NCI-H2107 treated with DMSO at 0.1 percent for 48 hours (cell line): ENCODE measurements at regions not wholly inside any gene's neighbourhood (a gene's known extent, or its start where the extent isn't known, plus 50 kb on each side); places are given as distances from the start of the nearest gene placed in this dataset.

Experiments
- DNase-seq: peaks from one replicate; lab custom pipeline; 2025; ENCODE audit not compliant: unreplicated experiment; lab: John Stamatoyannopoulos, UW

DNA sequence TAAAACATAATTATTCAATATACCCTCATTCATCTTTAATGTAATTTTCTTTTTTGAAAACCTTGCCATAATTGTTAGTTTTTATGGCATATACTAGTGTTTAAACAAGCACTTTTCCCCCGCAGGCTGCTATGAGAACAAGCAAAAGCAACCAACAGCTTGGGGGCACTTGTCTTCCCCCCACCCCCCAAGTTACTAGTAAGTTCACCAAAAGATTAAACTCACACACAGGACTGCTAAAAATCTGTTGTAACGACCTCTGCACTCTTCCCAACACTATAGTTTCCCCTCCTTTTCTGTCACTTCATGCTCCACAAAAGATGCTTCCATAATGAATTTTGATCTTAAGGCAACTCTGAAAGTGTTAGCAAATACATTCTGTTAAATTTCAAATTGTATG is 474.9 kb upstream of the SOX5 start:
- no peak for DNase-seq

DNA sequence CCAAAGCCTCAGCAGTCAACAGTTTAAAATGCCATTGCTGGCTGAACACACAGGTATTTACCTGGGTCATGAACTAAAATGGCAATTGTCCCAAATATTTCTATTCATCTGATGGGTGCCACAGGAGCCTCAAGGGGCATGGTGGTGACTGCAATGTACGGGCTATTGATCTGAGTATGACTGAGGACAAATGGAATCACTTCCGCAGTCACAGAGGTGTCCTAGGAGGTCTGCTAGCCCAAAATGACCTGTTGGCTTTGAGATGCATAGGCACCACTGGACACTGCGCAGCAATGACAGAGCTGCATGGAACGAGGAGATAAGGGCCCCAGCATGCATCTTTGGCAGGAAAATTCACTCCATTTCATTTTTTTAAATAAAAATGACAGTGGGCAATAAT is 474.1 kb upstream of the SOX5 start:
- DNase-seq, result no peak

DNA sequence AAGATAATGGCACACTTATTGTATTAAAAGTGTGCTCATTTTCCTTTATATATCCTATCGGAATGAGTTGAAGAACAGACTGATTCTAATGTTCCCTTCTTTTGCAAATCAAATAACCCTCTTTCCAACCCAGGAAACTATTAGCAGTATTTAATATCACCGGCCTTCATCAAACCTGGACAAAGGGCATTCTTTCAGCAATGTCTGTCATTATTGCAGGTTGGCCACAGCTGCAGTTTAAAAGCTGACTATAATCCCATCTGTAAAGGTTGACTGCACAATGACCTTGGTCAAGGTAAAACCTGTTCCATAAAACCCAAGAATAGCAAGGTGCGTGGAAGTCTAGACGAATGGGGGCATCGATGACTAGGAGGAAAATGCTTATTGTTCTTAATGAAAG is 472.3 kb upstream of the SOX5 start:
- DNase-seq, result no peak

DNA sequence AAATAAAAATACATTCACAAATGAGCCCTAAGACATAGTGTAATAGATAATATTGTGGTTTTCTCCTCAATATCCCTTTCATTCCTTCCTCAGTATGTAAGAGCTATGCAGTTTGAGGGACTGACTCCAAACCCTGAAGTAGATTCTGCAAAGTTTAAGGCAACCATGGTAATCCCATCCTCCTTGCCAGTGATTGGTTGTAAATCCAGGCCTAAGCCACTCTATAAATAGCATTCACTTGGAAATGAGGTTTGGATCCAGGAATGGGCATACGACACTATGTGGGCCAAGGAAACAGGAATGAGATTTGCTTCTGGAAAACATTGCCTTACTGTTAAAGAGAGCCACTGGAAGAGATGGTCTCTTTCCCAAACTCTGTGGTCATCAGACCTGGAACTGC is 468.7 kb upstream of the SOX5 start:
- no peak for DNase-seq

DNA sequence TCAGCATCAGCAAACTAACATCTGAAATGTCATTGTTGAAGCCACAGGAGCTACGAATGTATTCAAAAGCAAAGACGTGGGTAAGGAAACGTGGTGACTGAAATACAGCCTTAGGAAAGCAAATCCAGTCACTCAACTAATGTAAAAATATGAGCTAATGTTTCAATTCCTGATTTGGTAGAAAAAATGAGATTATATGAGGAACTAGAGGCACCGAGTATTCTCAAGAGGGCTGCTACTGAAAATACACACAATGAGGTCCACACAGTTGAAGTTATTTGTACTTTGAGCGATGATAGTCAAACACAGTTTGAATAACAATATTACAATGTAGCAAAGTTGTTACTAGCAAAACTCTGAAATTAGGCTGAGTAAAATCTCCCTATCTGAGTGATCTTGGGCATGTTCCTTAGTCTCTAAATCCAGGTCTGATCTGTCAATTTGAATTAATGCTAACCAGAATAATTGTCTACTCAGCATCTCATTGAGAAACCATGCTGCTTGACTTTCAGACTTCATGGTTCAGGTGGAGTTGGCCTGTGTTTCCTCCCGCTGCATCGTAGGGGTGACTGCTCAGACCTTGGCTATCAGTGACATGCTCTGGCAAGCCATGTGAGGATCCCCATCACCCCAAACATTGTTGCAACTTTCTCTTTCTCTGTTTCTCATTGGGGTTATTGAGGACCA is 467.1 kb upstream of the SOX5 start:
- no peak for DNase-seq

DNA sequence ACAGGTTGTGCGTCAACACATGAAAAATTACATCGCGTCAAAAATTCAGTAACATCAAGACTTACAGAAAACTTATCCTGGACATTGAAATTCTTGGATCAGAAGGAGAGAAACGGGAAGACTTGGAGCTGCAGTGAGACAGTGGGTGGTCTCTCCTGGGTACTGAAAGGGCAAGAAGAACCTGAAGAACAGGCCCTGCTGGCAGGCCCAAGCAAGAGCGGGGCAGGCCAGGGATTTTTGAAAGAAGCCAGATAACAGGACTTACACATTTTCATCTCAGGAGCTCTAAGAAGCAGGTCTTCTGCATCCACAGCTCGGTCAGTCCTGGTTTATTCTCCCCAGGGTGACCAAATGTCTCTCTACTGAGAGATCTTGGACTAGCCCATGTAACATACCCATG is 466.5 kb upstream of the SOX5 start:
- no peak for DNase-seq

DNA sequence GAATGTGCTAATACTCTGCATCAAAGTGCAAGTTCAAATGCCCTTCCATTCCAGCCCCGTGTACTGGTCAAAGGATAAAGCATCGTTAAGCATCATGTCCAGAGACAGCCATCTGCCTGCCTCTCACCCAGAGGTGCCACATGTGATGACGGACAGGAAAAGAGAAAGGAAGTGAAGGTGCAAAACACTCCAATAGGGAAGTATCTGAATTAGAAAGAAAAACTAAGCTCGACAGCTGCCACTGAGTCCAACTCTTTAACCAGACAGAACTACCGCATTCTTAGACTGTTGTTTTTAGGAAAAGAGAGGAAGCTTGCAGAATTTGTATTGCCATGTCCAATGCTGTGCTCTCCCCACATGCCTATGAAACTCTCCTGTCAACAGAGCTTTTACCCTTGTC is 465.0 kb upstream of the SOX5 start:
- no peak for DNase-seq

DNA sequence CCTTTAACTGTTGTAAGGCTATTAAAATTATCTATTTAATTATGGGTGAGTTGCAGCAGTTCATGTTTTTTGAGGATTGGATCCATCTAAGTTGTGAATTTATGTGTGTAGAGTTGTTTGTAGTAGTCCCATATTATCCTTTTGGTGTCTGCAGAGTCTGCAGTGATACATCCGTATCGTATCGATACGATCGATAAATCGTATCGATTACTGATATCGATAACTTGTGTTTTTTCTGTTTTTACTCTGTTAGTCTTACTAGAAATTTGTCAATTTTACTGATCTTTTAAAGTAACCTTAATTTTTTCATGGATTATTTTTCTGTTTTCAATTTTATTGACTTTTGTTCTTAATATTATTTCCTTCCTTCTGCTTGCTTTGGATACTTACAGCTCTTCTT is 462.5 kb upstream of the SOX5 start:
- DNase-seq, result no peak

DNA sequence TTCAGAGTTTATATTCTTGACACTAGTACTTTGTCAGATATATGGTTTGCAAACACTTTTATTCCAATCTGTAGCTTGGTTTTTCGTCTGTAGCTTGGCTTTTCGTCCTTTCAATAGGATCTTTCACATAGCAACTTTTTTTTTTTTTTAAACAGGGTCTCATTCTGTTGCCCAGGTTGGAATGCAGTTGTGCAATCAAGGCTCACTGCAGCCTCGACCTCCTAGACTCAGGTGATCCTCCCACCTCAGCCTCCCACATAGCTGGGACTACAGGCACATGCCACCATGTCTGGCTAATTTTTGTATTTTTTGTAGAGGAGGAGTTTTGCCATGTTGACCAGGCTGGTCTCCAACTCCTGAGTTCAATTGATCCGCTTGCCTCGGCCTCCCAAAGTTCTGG is 460.4 kb upstream of the SOX5 start:
- DNase-seq, result no peak

DNA sequence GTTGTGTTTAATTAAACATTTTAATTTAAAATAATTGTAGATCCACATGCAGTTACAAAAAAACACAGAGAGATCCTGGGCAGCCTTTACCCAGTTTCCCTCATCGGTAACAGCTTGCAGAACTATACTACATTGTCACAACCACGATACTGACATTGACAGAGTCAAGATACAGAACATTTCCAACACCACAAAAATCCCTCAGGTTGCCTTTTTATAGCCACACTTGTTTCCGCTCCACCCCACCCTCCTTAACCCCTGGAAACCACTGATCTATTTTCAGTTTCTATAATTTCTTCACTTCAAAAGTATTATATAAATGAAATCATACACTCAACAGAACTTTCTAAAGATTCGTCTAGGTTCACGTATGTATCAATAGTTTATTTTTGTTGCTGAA is 458.8 kb upstream of the SOX5 start:
- no peak for DNase-seq

DNA sequence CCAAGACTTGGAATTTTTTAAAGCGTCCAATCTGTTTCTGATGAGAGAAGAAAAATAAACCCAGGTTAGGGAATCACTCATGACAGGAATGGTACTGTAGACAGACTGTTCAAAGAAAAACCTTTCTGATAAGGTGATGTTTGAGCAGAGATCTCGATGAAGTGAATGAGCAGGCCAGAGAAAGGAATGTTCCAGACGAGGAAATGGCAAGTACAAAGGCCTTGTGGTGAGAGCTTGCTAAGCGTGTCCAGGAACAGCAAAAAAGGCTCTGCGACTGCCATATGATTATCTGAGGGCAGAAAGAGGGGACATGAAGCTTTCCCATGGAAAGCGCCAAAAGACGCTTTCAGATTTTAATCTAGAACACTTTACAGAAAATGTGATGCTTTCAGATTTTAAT is 458.4 kb upstream of the SOX5 start:
- DNase-seq, result no peak

DNA sequence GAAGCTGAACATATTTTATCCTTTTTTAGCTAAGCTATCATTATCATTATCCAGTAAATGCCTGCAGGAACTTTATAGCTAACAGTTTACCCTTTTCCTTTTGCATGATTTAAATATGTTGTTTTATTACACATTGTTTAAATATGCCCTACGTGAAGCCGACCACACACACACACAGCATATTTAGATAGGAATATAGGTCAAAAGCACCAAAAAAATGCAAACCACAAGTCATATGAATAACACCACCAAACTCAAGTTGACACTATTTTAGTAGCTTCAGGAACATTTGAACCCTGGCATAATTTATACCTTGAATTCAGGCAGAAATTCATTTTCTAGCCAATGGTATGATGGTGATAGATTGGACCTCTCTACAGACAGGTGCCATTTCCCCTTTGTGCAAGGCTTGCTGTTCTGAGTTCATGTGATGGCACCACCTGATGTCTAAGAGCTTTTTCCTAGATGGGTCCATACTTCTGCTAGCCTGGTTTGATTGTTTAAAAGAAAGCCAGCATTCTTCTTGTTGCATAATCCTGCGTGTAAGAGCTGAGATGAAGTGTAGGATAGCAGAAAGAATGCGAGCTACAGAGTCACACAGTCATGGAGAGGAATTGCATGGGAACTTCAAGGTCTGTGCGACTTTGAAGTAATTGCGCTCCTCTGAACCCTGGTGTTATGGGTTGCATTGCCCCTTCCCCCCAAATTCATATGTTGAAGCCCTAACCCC is 454.8 kb upstream of the SOX5 start:
- peak; percentile 8 for DNase-seq

DNA sequence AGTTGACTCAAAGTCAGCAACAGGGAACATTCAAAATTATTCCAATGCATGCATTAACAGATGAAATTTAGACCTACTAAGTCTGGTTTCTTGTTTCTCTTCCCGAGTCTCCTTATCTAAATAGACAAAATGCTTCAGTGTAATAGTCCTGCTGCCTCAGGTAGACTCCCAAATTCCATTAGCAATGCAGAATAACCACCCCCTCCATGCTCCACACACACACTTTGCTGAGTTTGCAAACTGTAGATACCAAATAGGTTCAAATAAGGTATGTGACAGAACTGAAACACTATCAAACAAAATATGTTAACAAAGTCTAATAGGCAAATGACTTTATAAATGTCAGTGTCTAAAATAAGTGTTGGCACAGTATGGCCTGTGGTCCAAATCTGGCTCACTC is 451.1 kb upstream of the SOX5 start:
- no peak for DNase-seq

DNA sequence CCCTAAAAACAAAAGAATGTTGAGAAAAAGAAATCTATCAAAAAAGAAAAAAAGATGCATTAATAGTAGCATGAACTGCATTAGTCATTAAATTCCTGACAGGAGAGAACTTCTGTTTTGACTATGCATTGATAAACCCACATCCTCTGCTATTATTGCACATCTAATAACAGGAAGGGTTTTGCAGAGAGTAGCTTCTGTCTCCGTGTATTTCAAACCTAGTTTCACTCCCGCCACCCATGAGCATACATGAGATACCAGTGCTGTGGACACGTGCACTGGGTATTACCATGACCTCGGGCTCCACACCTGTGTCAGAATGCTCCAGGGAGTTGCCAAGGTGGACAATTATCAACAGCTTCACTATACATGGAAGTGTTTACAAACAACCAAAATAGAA is 449.1 kb upstream of the SOX5 start:
- no peak for DNase-seq

DNA sequence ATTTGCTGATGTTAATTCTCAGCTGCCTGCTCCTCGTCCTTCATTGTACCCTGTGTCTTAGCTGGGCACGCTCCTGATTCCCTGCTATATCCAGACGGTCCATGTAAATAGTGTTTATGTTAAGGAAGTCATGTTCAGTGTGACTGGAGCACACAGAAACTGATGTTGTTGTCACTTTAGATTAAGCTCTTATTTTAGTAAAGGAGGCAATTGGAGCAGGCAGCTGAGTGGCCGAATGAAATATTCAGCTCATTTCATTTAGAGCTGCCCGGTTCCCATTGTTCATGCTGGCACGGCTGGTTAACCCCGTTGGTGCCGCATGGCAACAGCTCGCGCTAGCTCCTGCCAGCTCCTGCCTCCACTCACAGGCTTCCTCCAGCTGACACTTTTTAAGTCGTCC is 446.8 kb upstream of the SOX5 start:
- DNase-seq, result peak; percentile 63

DNA sequence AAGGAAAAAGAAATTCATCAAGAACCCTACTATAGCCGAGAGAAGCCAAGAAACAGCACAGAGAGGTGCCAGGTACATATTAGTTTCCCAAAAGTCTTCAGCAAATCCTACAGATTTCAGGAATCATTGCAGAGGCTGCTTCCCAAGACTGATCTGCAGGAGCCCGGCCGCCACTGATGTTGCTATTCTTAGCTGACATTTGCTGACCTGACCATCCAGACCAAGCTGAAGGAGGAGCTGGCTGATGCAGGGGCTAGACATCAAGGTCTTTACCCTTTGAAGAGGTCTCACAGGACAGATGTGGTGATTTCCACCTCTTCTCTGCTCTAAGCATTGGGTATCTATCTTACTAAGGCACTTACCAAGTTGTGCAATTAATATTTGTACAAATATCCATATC is 444.8 kb upstream of the SOX5 start:
- no peak for DNase-seq

DNA sequence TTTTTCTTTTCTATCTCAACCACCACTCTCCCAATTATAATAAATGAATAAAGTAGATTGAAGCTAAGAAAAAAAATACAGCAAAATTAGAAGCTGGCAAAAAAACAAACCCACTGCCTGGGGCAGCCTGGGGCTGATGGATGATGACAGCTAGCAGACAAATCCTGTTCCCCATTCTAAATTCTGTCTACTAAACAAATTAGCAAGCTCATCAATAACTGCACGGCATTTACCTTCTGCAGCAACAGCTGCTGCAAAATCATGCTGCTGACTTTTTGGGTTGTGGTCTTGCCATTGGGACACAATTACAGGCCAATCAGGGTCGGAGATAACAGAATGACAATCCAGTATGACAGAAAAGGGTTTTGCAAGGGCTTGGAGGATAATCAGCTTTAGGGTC is 443.6 kb upstream of the SOX5 start:
- no peak for DNase-seq

DNA sequence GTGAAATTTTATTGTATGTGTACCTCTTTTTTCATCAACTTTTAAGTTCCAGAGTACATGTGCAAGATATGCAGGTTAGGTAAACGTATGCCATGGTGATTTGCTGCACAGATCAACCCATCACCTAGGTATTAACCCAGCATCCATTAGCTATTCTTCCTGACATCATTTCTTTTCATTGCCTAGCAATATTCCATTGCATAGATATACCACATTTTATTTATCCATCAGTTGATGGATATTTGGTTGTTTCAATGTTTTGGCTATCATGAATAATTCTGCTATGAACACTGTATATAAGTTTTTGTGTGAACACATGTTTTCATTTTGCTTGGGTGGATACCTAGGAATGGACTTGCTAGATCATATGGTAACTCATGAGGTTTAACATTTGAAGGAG is 439.9 kb upstream of the SOX5 start:
- no peak for DNase-seq

DNA sequence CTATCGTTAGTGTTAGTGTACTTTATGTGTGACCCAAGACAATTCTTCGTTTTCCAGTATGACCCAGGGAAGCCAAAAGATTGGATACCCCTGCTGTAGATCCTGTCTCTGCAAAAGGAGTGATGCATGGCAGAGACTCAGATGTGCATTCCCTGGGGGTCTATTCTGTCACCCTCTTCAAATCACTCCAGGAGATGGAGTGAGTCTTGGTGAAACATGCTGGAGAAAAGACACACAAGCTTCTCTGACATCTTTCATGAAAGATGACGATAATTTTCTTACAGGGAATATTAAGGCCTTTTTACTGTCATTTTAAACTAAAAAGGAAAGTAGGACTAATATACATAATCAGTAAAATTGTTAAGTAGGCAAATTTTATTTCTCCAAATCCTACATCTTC is 437.9 kb upstream of the SOX5 start:
- DNase-seq, result no peak

DNA sequence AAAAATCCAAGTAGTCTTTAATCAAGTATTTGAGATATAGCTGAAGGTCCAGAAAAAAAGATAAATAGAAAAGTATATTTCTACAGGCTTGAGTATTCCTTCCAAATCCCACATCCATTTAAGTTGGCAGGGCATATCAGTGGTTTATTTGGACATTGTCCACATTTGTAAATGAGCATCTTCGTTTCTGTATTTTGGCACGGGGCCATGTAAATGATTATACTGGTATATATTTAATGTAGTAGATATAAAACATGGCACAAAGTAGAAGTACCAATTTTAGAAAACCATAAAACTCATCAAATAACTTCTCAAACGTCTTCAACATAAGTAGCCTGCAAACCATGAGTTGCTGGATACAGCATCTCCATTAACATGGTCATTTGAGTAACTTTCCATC is 437.4 kb upstream of the SOX5 start:
- DNase-seq, result no peak

DNA sequence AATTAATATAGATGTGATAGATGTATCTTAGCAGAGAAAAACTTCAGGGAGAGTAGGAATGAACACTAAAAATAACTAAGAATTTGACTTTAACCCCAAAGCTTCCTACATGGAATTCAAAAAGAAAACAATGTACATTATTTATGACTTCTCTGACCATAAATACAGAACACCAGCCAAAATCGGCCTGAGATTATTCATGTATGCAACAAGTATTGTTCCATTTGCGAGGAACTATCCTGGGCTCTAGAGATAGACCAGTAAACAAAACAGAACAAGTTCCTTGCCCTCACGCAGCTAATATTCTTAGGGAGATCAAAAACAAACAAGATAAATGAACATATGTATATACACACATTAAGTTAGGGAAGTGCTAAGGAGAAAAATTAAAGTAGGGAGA is 432.3 kb upstream of the SOX5 start:
- no peak for DNase-seq

DNA sequence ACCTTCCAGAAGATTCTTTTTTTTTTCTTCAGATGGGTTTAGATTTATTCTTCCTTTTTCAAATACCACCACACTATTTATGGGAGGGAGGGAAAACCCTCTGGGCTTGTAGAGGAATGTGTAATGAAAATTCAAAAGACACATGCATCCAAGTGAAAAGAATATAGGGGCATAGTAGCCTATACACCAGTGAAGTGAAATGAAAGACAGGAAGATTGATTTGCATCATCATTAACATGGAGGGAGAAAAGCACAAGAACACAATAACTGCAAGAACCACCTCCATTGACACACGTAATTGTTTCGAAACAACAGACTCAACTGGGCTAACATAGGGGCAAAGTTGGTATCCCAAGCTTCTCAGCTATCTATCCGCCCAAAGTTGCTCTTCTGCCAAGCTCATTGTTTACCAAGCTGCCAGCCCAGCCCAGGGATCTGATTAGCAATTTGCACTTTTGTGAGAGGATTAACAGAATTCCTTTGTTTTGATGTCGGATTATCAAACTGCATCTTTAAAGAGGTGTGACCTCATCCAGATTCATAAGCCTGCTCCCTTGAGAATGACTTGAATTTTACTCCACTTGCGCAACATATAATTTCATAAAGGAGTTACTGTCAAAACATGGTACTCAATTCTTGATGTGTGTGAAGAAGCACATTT is 430.5 kb upstream of the SOX5 start:
- DNase-seq, result no peak

DNA sequence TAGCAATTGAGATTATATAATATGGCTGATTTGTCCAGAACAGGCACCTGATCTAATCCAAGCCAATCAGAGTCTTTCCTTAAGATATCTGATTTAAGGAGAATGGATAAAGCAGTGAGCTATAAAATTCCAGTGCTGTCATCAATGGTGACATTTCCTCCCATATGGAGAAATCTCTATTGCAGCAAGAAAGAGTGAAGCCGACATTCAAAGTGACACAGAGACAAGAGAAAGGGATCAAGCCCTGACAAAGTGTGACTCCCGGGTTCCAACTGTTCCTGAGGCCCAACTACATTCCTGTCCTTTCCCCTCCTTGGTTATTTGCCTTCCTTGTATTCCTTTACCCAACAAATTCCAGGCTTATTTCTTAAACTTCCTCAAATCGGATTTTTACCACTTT is 430.0 kb upstream of the SOX5 start:
- DNase-seq, result no peak
